ENCODE measurements at regions not wholly inside any gene's neighbourhood (a gene's known extent, or its start where the extent isn't known, plus 50 kb on each side); places are given as distances from the start of the nearest gene placed in this dataset.

DNA sequence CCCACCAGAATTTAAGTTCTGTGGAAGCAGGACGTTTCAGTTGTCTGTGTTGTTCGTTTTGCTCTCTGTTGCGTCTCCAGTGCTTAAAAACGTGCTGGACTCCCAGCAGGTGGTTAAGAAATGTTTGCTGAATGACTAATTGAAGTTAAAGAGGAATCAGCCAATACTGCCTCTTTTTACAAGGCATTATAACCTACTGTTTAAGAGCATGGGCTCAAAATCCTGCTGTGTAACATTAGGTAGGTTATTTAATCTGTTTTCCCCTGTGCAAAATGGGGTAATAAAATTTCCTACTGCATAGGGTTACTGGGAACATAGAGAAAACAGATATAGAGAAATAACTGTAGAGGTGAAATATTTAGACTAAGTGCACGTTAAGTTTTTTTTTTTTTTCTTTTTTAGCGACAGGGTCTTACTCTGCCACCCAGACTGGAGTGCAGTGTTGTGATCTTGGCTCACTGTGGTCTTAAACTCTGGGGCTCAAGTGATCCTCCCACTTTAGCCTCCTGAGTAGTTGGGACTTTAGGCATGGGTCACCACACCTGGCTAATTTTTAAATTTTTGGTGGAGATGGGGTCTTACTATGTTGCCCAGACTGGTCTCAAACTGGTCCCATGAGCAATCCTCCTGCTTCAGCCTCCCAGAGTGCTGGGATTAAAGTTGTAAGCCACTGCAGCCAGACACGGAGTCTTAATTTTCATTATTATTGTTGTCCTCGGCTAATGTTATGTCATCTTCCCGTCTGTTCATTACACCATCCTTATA lies 139.4 kb upstream of the PRICKLE1 start (continued):
- no peak for TF ChIP-seq ZBTB49 (tag by site-specific recombination; IDR thresholded peaks at IDR 0.05; ENCODE audit: low read depth)
- no peak for TF ChIP-seq ZNF391 (tag by site-specific recombination; IDR thresholded peaks at IDR 0.05; ENCODE audit: borderline replicate concordance, low read depth)
- TF ChIP-seq INSM2 (tag by site-specific recombination; IDR thresholded peaks at IDR 0.05) = no peak
- no peak for TF ChIP-seq ZNF114 (tag by site-specific recombination; IDR thresholded peaks at IDR 0.05)
- TF ChIP-seq ZNF654 (tag by site-specific recombination; IDR thresholded peaks at IDR 0.05; ENCODE audit: low read depth) = peak; percentile 8; the same call in 1 of the 2 replicates
- no peak for TF ChIP-seq ZNF596 (tag by site-specific recombination; IDR thresholded peaks at IDR 0.05)
- TF ChIP-seq SETDB1 (IDR thresholded peaks at IDR 0.05; ENCODE audit: insufficient read length, low read length) = no peak
- TF ChIP-seq, protein P1, sequence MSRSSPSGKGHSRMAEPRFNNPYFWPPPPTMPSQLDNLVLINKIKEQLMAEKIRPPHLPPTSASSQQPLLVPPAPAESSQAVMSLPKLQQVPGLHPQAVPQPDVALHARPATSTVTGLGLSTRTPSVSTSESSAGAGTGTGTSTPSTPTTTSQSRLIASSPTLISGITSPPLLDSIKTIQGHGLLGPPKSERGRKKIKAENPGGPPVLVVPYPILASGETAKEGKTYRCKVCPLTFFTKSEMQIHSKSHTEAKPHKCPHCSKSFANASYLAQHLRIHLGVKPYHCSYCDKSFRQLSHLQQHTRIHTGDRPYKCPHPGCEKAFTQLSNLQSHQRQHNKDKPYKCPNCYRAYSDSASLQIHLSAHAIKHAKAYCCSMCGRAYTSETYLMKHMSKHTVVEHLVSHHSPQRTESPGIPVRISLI (tag by site-specific recombination; IDR thresholded peaks at IDR 0.05) = no peak
- TF ChIP-seq FEZF1 (tag by site-specific recombination; IDR thresholded peaks at IDR 0.05) = peak; percentile 87
- peak; percentile 81 for TF ChIP-seq BCL11B (tag by site-specific recombination; IDR thresholded peaks at IDR 0.05; ENCODE audit: low read depth)
- TF ChIP-seq MEIS1 (CRISPR knock-in tag; IDR thresholded peaks at IDR 0.05; ENCODE audit: borderline replicate concordance) = no peak
- TF ChIP-seq ZNF777 (tag by site-specific recombination; IDR thresholded peaks at IDR 0.05; ENCODE audit: borderline replicate concordance) = no peak
- 0 out of 2 replicates have a peak, but pooled peaks have one; percentile 22 for TF ChIP-seq ZNF501 (tag by site-specific recombination; IDR thresholded peaks at IDR 0.05)
- no peak for TF ChIP-seq ZNF302 (tag by site-specific recombination; IDR thresholded peaks at IDR 0.05; ENCODE audit: low read depth)
- no peak for TF ChIP-seq ZNF140 (tag by site-specific recombination; IDR thresholded peaks at IDR 0.05)
- TF ChIP-seq ZNF664 (tag by site-specific recombination; IDR thresholded peaks at IDR 0.05) = no peak
- TF ChIP-seq GLIS1 (tag by site-specific recombination; IDR thresholded peaks at IDR 0.05) = no peak
- TF ChIP-seq ZNF133 (tag by site-specific recombination; IDR thresholded peaks at IDR 0.05) = no peak
- no peak for TF ChIP-seq ZNF747 (tag by site-specific recombination; IDR thresholded peaks at IDR 0.05)
- TF ChIP-seq REPIN1 (tag by site-specific recombination; IDR thresholded peaks at IDR 0.05; ENCODE audit: low read depth) = no peak
- no peak for TF ChIP-seq ZNF335 (tag by site-specific recombination; conservative IDR thresholded peaks at IDR 0.05)
- TF ChIP-seq, protein P2, sequence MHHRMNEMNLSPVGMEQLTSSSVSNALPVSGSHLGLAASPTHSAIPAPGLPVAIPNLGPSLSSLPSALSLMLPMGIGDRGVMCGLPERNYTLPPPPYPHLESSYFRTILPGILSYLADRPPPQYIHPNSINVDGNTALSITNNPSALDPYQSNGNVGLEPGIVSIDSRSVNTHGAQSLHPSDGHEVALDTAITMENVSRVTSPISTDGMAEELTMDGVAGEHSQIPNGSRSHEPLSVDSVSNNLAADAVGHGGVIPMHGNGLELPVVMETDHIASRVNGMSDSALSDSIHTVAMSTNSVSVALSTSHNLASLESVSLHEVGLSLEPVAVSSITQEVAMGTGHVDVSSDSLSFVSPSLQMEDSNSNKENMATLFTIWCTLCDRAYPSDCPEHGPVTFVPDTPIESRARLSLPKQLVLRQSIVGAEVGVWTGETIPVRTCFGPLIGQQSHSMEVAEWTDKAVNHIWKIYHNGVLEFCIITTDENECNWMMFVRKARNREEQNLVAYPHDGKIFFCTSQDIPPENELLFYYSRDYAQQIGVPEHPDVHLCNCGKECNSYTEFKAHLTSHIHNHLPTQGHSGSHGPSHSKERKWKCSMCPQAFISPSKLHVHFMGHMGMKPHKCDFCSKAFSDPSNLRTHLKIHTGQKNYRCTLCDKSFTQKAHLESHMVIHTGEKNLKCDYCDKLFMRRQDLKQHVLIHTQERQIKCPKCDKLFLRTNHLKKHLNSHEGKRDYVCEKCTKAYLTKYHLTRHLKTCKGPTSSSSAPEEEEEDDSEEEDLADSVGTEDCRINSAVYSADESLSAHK (tag by site-specific recombination; IDR thresholded peaks at IDR 0.05) = peak; percentile 74; the same call in 1 of the 2 replicates
- no peak for TF ChIP-seq SCRT2 (tag by site-specific recombination; IDR thresholded peaks at IDR 0.05)
- TF ChIP-seq ZNF488 (tag by site-specific recombination; IDR thresholded peaks at IDR 0.05) = no peak
- TF ChIP-seq ZNF169 (tag by site-specific recombination; IDR thresholded peaks at IDR 0.05) = no peak
- TF ChIP-seq ZNF549 (tag by site-specific recombination; IDR thresholded peaks at IDR 0.05) = 0 out of 2 replicates have a peak, but pooled peaks have one; percentile 19
- TF ChIP-seq ZFP37 (tag by site-specific recombination; IDR thresholded peaks at IDR 0.05) = no peak
- no peak for TF ChIP-seq ZNF555 (tag by site-specific recombination; conservative IDR thresholded peaks at IDR 0.05)
- no peak for TF ChIP-seq BCL6B (tag by site-specific recombination; IDR thresholded peaks at IDR 0.05)
- peak; percentile 90 for TF ChIP-seq ZNF843 (tag by site-specific recombination; IDR thresholded peaks at IDR 0.05)
- no peak; the same call in 1 of the 2 replicates for TF ChIP-seq TRIM28 (IDR thresholded peaks at IDR 0.05; ENCODE audit: borderline replicate concordance, low read length)
